ENCODE measurements at regions not wholly inside any gene's neighbourhood (a gene's known extent, or its start where the extent isn't known, plus 50 kb on each side); places are given as distances from the start of the nearest gene placed in this dataset.

- no peak for DNase-seq (ENCODE audit: low read depth, low spot score)
- H3K4me3 ChIP-seq (ENCODE audit: low read length): no peak overlapping the region
Observed at GRCh38 chr13:90766386-90766902, 581.0 kb upstream of the MIR17HG start.

DNA sequence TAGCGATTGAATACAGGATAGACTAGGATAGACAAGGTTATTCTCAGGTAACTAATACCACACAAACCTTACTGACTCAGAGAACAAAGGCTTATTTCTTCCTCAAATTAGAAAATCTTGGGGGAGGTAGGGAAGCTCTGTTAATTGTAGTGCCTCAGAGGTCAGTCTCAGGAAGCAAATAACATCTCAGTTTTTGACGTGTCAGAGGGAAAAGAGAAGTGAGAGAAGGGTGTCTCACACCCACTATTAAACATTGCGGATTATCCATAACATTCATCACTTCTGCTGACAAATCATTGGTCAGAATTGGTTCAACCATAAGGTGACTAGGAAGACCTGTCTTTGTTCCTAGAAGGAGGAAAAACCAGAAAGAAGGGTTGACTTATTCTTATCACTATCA, 579.4 kb upstream of the MIR17HG start:
- DNase-seq (ENCODE audit: low read depth, low spot score): no peak
- H3K4me3 ChIP-seq (ENCODE audit: low read length): no peak overlapping the region

- H3K4me3 ChIP-seq (ENCODE audit: low read length): no peak overlapping the region
- DNase-seq (ENCODE audit: low read depth, low spot score): no peak
Observed at GRCh38 chr13:90769387-90769786, 578.1 kb upstream of the MIR17HG start.

DNA sequence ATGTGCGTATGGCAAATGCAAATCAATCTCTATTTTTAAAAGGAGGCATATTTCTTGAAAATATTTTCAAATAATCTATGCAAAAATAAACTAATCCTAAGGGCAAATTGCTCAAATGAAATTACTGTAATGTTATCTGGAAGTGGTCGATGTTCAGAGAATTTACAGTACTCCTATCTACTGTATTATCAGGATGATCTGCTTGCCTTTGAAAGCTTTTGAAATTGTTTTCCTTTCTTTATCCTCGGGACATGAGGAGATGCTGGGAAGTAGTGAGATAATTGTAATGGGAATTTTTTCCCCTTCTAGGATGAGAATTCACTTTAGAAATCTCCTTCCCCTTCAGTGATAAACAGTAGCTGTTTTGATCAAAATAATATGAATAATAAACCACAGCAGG, 577.2 kb upstream of the MIR17HG start:
- DNase-seq (ENCODE audit: low read depth, low spot score): no peak
- H3K4me3 ChIP-seq (ENCODE audit: low read length): no peak overlapping the region

DNA sequence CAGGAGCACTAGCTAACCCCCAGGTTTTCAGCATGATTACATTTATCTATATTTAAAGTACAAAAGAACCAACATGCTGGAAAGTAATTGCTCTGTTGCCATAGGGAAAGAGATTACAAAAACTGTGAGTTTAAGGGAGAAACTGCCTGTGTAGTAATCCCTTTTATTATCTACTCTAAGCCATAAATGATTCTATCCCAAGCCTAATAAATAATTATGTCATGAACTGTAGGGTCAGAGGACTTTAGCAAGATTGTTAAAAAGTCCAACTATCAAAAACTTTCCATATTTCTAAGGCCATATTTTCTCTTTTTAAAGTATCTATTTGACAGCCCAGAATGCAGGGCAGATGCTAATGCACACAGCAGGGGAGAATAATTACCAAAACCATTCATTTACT, 573.8 kb upstream of the MIR17HG start:
- no peak for DNase-seq (ENCODE audit: low read depth, low spot score)
- no peak overlapping the region for H3K4me3 ChIP-seq (ENCODE audit: low read length)

DNA sequence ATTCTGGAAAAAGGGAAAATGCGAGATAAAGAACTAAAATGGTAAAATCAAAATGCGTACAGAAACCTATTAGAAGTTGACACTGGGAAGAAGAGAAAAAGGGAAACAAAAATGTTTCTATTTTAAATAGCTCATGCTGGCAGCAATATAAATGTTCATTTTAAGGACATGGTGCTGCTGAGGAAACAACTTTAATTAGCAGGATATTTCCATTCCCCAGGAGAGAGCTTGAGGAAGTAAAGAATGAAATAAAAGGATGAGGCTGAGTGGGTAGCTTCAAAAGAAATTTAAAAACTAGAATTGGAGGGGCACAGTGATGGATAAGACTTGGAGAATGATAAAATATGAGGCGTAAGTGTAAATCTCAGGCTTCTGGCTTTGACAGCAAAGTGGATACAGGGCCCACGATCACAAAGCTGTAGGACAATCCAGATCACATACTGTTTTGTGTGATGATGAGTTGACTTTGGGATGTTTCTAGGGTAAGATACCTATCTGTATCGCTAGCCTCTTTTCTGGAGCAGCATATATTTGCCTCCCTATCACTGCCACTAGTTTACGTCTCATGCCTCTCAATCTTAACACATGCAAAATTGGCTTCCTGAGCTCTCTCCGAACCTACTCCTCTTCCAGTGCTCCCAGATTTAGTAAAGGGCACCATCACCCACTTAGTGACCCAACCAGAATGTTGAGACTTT, 571.3 kb upstream of the MIR17HG start:
- no peak for DNase-seq (ENCODE audit: low read depth, low spot score)
- H3K4me3 ChIP-seq (ENCODE audit: low read length): no peak overlapping the region

DNA sequence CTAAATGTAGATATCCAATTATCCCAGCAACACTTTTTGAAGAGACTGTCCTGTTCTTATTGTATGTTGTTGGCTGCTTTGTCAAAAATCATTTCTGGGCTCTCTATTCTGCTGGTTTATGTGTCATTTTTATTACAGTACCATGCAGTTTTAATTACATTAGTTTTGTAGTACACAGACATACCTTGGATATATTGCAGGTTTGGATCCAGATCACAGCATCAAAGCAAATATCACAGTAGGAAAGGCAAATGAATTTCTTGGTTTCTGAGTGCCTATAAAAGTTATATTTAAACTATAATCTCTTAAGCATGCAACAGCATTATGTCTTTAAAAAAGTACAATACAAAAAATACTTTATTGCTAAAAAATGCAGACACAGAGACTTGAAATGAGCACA, 564.2 kb upstream of the MIR17HG start:
- H3K4me3 ChIP-seq (ENCODE audit: low read length): no peak overlapping the region
- no peak for DNase-seq (ENCODE audit: low read depth, low spot score)

DNA sequence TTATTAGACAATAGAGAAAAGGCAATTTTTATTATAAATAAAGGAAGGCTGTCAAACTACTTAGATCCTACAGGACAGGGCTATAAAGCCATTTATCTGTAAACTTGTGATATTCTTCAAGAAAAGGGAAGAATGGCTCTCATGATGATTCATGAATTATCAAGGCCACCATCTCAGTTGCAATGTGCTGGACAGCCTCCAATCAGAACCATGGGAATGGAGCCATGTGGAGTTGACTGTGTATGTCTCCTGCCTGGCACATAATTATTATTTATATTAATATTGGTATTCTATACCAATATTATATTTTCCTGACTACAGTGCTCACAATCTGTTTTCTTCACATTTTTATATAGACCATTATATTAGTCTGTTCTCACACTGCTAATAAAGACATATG, 560.5 kb upstream of the MIR17HG start:
- no peak overlapping the region for H3K4me3 ChIP-seq (ENCODE audit: low read length)
- no peak for DNase-seq (ENCODE audit: low read depth, low spot score)

DNA sequence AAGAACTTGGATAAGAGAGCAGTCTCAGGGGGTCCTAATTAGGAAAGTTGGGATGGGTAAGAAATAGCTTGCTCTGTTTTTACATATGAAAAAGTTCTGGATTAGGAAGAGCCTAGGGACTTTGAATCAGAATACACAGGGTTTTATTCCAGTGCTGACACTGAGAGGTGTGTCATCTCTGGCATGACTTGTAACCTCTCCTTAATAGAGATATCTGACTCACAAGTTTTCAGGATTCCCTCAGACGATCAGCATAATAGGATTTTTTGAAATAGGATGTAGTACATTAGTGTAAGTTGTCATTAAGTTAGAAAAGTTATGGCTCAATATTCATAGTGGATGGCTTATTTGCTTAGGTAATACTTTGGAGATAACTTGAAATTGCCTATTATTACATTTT, 555.2 kb upstream of the MIR17HG start:
- H3K4me3 ChIP-seq (ENCODE audit: low read length): no peak overlapping the region
- DNase-seq (ENCODE audit: low read depth, low spot score): no peak

GRCh38 chr13:90793261-90793820, 554.1 kb upstream of the MIR17HG start:
- DNase-seq (ENCODE audit: low read depth, low spot score): no peak
- no peak overlapping the region for H3K4me3 ChIP-seq (ENCODE audit: low read length)

GRCh38 chr13:90796474-90796873, 551.0 kb upstream of the MIR17HG start:
- H3K4me3 ChIP-seq (ENCODE audit: low read length): no peak overlapping the region
- no peak for DNase-seq (ENCODE audit: low read depth, low spot score)

- DNase-seq (ENCODE audit: low read depth, low spot score): no peak
- no peak overlapping the region for H3K4me3 ChIP-seq (ENCODE audit: low read length)
Observed at GRCh38 chr13:90797335-90797734, 550.2 kb upstream of the MIR17HG start.

- no peak for DNase-seq (ENCODE audit: low read depth, low spot score)
Observed at GRCh38 chr13:90798381-90798780, 549.1 kb upstream of the MIR17HG start.

GRCh38 chr13:90800082-90800746, 547.3 kb upstream of the MIR17HG start:
- no peak overlapping the region for H3K4me3 ChIP-seq (ENCODE audit: low read length)
- DNase-seq (ENCODE audit: low read depth, low spot score): no peak

More at GRCh38 chr13:90798381-90798780, 549.1 kb upstream of the MIR17HG start:
- no peak overlapping the region for H3K4me3 ChIP-seq (ENCODE audit: low read length)

- no peak overlapping the region for H3K4me3 ChIP-seq (ENCODE audit: low read length)
- DNase-seq (ENCODE audit: low read depth, low spot score): no peak
Observed at GRCh38 chr13:90801621-90802020, 545.9 kb upstream of the MIR17HG start.

DNA sequence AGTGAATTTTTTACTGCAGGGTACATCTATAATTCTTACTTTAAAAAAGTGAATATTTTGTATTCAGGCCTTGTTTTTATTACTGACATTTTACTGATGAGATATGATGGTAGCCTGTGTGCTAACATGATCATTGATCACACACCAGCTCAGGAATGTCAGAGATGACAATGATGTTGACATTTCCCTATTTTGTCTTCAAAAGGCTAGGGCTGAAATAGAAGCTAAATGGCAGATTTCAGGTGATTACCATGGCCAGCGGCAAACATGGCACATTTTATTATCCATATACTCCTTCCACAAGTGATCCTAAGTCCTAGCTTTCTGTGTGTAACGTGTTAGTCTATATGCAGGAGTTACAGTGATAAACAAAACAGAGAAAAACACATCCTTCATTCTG, 544.3 kb upstream of the MIR17HG start:
- DNase-seq (ENCODE audit: low read depth, low spot score): no peak

DNA sequence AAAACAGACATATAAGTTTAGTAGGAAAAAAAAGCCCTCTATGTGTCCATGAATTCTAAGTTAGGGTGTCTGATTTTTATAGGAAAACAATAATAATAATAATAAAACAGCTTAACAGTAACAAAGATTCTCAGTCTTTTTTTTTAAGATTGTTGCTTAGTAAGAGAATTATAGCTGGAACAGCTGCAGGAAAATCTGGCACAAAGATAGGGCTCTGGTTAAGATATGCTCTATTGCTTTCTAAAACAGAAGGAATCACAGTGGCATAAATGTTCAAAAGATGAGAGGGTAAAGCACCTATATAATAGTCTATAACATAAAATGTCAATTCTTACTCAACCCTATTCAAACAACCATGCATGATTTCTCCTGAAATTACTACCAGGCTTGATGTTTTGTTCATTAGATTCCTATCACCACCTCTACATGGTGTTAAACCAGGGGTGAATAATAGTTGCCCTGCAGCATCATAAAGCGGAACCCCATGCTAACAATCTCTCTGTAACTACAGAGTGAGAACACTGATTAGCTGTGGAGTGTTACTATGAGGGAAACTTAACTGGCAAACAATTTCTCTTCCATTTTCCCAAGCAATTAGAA, 541.4 kb upstream of the MIR17HG start:
- DNase-seq (ENCODE audit: low read depth, low spot score): no peak

More for the DNA sequence above, 544.3 kb upstream of the MIR17HG start:
- no peak overlapping the region for H3K4me3 ChIP-seq (ENCODE audit: low read length)

GRCh38 chr13:90806892-90807291, 540.6 kb upstream of the MIR17HG start:
- no peak overlapping the region for H3K4me3 ChIP-seq (ENCODE audit: low read length)
- DNase-seq (ENCODE audit: low read depth, low spot score): no peak

More for the DNA sequence above, 541.4 kb upstream of the MIR17HG start:
- no peak overlapping the region for H3K4me3 ChIP-seq (ENCODE audit: low read length)

DNA sequence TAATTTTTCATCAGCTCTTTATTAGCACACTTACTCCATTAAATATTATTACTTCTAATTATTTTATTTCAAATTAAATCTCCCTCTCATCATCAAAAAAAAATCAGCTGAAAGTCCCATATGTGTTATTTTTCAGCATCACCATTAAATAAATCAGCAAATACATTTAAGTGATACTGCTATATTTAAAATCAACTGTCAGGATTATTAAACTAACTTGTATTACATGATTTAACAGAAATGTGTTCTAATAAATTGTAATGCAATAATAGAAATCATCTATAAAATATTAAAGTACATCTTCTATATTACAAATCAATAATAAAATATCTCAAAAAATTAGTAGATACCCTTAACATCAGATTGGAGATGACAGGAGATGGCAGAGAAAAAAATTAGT, 538.6 kb upstream of the MIR17HG start:
- no peak for DNase-seq (ENCODE audit: low read depth, low spot score)

GRCh38 chr13:90824032-90824431, 523.5 kb upstream of the MIR17HG start:
- H3K4me3 ChIP-seq (ENCODE audit: low read length): no peak overlapping the region
- DNase-seq (ENCODE audit: low read depth, low spot score): no peak

More for the DNA sequence above, 538.6 kb upstream of the MIR17HG start:
- no peak overlapping the region for H3K4me3 ChIP-seq (ENCODE audit: low read length)

All from Jurkat, Clone E6-1 (cell line).